ENCODE measurements at regions not wholly inside any gene's neighbourhood (a gene's known extent, or its start where the extent isn't known, plus 50 kb on each side); places are given as distances from the start of the nearest gene placed in this dataset.

- TF ChIP-seq POLR2A (IDR thresholded peaks at IDR 0.05) = no peak
- TF ChIP-seq, protein P1, sequence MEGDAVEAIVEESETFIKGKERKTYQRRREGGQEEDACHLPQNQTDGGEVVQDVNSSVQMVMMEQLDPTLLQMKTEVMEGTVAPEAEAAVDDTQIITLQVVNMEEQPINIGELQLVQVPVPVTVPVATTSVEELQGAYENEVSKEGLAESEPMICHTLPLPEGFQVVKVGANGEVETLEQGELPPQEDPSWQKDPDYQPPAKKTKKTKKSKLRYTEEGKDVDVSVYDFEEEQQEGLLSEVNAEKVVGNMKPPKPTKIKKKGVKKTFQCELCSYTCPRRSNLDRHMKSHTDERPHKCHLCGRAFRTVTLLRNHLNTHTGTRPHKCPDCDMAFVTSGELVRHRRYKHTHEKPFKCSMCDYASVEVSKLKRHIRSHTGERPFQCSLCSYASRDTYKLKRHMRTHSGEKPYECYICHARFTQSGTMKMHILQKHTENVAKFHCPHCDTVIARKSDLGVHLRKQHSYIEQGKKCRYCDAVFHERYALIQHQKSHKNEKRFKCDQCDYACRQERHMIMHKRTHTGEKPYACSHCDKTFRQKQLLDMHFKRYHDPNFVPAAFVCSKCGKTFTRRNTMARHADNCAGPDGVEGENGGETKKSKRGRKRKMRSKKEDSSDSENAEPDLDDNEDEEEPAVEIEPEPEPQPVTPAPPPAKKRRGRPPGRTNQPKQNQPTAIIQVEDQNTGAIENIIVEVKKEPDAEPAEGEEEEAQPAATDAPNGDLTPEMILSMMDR (IDR thresholded peaks at IDR 0.05) = no peak
Measured at GRCh38 chr9:80948876-80949275, 740.5 kb downstream of the TLE1 start.
